AG09319 (cell line): ENCODE measurements at regions not wholly inside any gene's neighbourhood (a gene's known extent, or its start where the extent isn't known, plus 50 kb on each side); places are given as distances from the start of the nearest gene placed in this dataset.

ENCODE experiments used
- DNase-seq: peaks from one replicate; pipeline ENCODE4 v3.0.0-alpha.2; 2010; ENCODE audit warnings: low read depth; ENCODE audit errors: extremely low read depth
- CTCF ChIP-seq: IDR thresholded peaks from 2 replicates; pipeline ENCODE4 v1.5.1; 2011; ENCODE audit warnings: low read depth, mild to moderate bottlenecking, inconsistent platforms, low read length, moderate library complexity

- DNase-seq = no peak
- TF ChIP-seq CTCF = no peak
Observed at GRCh38 chr9:96131825-96132224, 170.2 kb downstream of the HSD17B3 start.

DNA sequence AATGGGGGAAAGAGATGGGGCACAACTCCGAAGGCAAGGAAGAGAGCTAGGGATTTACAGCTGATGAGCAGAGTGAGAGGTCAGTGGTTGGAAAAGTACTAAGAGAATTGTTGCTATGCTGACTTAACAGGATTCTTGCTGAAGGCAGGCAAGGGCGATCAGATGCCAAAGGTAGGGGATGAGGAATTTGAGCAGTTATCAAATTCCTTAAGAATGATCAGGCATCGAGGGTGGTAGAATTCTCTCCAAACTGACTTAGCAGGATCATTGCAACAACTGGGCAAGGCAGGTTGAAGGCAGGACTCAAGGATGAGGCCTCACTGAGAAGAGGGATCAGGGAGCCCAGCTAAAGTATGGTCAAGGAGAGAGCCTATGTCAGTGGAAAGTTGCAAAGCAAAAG is 171.0 kb downstream of the HSD17B3 start:
- no peak for TF ChIP-seq CTCF
- DNase-seq = no peak

GRCh38 chr9:96129747-96130146 is 172.2 kb downstream of the HSD17B3 start:
- no peak for DNase-seq
- no peak for TF ChIP-seq CTCF

GRCh38 chr9:96128880-96129279 is 173.1 kb downstream of the HSD17B3 start:
- no peak for TF ChIP-seq CTCF
- no peak for DNase-seq

- DNase-seq = no peak
- TF ChIP-seq CTCF = no peak
Observed at GRCh38 chr9:96126321-96126881, 175.6 kb downstream of the HSD17B3 start.

DNA sequence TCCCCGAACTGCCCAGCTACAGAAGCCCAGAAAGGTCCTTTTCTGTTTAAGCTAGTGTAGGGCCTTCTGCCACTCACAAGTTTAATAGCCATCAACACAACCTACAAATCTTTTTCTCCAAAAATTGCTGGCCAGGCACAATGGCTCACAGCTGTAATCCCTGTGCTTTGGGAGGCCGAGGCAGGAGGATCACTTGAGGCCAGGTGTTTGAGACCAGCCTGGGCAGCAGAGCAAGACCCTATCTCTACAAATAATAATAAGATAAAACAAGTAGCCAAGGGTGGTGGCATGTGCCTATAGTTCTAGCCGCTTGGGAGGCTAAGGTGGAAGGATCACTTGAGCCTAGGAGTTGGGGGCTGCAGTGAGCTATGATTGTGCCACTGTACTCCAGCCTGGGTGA is 176.4 kb downstream of the HSD17B3 start:
- no peak for DNase-seq
- TF ChIP-seq CTCF = no peak

DNA sequence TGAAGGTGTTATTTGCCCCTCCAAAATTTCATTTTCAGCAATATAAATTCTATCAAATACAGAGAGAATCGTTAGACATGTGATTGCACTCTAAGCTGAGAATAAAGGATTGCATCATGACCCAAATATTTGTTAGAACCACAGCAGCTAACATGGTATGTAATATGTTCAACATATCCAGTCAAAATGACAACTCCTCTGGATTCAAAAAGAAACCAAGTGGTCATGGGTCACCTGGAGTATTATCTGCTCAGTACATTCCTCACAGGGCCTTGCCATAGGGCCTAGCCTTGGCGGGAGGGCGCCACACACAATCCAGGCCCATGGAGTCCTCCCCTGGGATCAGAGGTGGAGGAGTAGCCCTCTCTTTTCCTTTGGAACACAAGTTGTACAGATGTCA is 179.2 kb downstream of the HSD17B3 start:
- no peak for TF ChIP-seq CTCF
- DNase-seq = no peak
